ENCODE measurements at regions not wholly inside any gene's neighbourhood (a gene's known extent, or its start where the extent isn't known, plus 50 kb on each side); places are given as distances from the start of the nearest gene placed in this dataset.

DNA sequence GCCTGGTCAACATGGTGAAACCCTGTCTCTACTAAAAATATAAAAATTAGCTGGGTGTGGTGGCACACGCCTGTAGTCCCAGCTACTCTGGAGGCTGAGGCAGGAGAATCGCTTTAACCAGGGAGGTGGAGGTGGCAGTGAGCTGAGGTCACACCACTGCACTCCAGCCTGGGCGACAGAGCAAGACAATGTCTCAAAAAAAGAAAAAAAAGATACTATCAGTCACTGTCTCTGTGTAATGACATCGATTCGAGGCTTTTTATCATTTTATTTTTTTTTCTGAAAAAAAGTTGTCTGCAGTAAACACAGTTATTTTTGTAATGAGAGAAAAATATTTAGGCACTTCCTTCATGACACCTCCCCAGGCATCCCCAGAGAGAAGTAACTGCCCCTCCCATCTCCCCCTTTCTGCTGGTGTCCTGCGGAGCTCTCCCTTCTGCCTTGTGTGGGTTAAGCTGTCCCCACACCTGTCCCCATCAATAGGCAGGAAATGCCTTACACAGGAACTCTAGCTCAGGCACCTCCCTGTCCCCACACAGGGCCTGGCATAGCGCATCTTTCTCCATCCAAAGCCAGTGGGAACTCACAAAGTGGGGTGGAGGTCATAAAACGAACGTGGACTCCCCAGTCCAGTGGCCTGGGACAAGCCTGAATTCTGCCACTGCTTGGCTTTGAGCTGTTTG lies 132.0 kb downstream of the SYF2 start:
- DNase-seq, result no peak

DNA sequence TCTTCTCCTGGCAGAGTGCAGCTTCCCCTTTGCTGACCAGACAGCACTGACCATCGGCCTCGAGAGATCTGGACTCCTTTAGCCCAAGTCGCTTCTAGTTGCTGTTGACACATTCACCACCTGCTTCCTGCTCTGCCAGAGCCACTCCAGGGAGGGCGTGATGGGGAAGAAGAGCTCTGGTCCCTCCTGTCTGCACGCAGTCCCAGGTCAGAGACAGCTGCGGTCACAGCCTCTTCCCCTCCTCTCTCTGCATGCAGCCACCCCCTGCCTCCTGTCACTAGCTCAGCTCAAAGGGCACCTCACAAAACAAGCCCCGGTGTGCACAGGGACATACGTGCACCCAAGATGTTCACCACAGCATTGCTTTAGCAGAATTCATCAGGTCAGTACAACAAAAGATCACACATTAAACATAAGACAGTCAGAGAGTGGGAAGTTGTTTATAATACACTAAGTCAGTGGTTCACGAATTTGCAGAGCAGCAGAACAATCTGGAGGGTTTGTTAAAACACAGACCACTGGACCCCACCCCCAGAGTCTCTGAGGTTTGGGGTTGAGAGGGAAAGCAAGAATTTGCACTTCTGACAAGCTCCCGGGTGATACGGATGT lies 132.9 kb downstream of the SYF2 start:
- DNase-seq, result no peak

DNA sequence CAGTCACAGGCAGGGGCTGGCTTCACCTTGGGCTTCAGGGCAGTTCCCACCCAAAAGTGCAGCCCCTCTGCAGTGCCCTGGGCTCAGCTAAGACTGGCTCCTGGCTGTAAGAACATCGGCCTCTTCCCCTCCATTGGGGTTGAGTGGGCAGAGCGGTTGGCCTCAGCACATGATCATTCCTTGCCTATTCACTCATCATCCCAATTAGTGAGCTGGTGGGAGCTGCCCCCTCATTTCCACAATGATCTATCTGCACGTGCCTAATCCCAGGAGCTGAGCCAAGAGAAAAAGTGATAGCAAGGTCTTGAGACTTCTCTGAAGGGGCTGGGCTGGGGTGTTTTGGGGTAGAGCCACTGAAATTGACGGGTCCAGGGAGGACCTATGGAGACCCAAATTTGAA lies 133.6 kb downstream of the SYF2 start:
- no peak for DNase-seq

DNA sequence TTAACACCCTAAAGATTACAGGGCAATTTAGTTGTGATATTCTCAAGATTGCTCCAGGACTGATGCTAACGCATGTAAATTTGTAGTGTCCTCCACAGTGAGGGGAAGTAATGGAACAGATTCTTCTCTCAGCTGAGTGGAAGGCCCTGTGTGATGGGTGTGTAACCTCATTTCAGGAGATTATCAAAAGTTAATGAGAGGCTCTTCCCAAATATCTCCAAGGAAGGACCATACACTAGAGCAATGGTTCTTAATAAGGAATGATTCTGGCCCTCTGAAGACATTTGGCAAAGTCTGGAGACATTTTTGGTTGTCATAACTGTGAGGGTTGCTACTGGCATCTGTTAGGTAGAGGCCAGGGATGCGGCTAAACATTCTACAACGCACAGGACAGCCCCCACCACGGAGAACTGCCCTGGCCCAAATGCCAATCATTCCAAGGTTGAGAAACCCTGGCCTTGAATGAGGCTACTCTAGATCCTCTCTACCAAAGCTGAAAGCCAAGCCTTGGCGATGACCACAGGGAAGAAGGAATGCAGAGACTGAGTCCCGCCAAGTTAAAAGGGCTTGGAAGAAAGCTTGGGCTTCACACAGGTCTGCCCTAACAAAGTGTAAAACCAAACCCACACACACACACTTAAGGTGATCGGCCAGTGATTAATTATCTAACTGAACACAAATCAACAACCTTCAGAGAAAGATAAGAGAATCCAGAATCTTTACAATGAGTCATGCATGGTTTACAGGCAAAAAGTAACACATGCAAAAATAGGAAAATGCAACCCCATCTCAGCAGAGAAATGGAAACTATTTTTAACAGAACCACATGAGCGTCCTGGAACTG lies 135.8 kb downstream of the SYF2 start:
- no peak for DNase-seq

DNA sequence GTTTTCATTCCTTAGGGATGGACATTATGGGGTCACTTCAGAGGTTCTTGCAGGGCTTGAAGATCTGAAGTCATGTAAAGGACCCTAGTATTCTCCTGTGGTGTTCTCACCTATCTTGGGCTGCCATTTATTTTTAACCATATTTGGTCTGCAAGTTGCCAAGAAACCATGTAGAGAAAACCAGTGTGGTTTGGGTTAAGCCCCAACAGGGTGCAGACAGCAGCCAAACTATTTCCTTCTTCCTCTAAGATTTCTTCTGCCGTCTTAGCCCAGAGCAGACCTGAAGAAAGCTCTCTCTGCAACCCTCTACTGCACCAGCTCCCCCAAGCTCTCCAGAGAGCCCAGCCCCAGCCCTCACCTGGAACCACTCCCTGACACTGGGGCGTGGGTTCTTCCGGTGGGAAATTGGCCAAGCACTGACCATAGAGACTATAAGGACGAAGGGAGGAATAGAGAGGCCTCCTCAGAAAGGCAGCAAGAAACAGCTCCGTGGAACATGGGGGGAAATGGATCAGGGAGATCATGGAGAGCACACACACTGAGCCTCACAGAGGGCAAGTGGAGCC lies 136.6 kb downstream of the SYF2 start:
- no peak for DNase-seq

DNA sequence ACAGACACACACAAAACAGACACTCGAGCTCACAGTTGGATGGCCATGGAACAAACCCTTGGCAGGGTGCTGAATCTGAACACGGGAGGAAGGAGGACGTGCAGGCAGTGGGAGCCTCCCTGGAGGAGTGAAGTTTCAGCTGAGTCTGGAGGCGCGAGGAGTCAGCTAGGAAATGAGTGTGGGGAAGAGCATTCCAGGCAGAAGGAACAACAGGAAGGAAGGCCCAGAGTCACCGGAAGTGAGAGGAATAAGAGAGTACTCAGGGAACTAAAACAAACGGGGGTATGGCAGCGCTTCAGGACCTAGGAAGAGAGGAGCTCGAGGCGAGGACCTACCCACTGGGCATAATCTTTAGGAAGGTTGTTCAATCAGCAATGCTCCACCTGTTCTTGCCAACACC lies 137.3 kb downstream of the SYF2 start:
- no peak for DNase-seq

DNA sequence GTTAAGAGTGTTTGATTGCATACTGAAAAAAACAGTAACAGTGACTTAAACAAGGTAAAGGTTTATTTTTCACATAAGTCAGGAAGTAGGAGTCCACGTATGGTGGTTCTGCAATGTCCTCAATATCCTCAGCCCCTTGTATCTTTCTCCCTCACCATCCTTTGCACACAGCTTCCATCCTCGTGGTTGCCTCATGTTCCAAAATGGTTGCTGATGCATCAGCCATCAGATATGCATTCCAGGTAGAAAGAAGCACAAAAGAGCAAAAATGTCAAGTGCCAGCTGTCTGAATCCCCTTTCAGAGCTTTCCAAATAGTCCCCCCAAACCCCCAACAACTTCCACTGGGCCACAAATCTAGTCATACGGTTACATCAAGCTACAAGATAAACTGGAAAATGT lies 138.1 kb downstream of the SYF2 start:
- no peak for DNase-seq

DNA sequence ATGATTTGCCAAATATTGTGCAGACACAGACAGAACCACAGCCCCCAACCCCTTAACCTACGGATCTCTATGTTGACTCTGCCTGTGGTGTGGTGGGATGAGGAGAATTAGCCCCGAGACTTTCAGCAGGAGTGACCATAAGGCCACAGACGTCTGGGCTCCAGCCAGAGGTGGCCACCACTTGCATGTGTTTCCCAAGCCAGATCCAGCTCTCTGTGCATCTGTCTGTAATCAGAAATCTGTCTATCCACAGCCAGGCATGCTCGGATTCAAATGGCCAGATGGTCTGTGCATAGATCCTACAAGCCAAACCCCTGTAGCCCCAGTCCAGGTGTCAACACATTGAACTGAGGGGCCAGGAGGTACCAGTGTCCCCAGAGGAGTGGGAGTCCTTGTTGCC lies 140.6 kb downstream of the SYF2 start:
- DNase-seq, result no peak

DNA sequence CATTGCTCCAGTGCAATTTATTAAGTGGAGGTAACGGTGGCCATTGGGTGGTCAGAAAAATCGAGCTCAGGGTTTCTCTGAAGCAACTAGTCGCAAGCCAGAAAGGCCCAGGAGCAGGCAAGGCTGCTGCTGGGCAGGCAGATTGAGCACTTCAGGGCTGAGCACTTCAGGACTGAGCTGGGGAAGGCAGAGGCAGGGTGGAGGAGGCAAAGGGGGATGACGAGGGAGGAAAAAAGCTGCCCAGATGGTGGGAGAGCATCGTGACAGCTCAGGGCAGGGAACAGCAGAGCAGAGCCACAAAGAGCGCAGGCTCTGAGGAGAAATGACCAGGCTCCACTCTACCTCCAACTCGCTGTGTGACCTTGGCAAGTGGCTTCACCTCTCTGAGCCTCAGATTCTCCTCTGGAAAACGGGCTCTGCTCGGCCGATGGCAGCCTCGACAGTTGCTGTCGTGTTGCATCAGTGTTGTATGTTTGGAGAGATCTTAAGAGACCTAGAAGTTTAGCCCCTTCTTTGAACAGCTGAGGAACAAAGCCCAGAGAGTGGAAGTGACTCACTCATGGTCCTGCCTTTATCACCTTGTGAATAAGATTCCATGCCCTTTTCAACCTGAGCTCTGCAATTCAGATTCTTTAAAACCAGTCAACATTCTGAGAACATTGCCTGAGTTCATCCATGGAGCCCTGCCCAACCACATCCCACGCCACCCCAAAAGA lies 141.4 kb downstream of the SYF2 start:
- no peak for DNase-seq

DNA sequence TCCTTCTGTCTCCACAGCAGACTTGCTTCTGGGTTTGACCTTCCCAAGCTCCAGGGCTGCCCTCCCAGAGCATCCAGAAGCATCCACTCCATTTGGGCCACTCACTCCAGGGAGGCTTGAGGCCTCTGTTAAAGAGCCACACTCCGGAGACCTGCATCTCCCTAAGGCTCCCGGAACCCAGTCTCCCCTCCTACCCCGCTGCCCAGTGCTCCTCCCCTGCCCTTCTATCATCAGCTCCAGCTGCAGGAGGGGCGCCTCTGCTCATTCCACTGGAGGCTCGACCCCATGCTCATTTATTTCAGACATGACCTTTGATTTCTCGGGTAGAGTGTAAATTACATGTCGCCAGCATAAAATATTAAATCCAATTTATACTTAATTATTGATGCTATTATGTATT lies 142.5 kb downstream of the SYF2 start:
- no peak for DNase-seq

DNA sequence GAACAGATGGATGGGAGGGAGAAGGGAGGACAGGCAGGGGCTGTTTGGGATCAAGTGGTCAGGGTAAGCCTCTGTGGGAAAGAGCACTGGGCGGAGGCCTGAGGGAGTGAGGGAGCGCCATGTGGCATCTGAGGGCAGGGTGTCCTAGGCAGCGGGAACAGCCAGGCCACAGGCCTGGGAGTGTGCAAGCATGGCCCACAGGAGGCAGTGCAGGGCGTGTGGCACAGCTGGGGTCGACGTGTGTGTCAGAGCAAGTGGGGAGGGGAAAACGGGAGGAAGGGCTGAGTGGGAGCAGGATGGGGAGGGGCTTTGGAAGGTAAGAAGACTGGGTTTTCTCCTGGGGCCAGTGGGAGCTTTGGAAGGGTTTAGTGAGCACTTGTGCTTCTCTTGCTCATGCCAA lies 143.4 kb downstream of the SYF2 start:
- DNase-seq, result no peak

DNA sequence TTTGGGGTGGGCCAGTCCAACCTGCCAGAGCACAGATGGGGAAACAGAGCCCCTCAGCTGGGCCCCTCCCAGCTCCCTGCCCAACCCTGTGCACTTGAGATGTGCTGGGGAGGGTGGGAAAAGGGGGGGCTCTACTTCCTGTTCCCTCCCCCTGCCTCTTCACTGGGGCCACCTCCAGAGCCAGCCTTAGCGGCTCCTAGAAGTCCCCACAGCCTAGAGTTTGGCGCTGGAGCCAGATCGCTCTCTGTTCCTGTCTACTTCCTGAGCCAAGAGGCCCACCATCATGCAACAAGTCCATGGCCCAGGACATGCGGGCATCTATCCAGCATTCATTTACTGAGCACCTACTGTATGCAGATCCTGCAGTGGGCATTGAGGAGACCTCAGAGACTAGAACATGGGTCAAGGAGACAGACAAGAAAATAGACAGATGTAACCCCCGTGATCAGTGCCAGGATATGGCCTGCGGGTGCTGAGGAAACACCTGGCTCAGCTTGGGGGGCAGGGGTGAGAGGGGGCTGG lies 144.1 kb downstream of the SYF2 start:
- DNase-seq, result no peak

DNA sequence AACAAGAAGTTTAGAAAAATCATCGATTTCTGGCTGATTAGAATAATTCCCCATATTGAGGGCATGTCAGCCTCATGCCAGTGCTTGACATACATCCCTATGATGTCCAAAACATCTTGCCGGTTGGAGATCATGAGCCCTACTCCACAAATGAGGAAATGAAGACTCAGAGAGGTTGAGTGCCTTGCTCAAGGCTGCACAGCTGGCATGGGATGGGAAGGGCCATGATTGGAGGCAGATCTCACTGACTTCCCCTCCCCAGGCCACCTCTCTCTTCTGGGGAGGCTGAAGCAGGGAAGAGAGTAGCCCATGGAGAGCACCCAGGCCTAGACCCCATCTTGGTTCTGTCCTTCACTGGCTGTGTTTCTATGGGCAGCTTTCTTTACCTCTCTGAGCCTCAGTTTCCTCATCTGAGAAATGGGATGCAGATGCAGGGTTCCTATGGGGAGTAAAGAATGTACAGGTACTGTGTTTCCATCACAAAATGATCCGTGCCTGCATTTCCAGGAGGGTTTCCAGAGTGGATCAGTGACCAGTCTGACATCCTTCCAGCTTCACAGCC lies 145.7 kb downstream of the SYF2 start:
- DNase-seq, result no peak

DNA sequence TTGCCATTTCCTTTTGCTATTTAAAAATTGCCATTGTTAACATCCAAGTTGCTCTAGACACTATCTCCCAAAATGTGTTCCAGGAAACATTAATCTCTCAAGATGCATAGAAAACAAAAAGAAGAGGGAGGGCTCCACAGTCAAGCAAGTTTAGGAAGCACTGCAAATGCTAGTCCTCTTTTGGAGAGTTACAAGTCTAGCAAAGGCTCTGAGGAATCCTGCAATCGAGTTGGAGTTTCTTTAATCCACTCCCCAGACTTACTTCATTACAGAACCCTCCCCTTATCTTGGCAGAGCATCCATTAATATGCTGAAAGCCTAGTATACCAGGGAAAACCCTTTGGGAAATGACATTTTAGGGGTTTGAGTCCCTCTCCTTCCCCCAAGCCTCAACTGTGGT lies 147.9 kb downstream of the SYF2 start:
- no peak for DNase-seq

DNA sequence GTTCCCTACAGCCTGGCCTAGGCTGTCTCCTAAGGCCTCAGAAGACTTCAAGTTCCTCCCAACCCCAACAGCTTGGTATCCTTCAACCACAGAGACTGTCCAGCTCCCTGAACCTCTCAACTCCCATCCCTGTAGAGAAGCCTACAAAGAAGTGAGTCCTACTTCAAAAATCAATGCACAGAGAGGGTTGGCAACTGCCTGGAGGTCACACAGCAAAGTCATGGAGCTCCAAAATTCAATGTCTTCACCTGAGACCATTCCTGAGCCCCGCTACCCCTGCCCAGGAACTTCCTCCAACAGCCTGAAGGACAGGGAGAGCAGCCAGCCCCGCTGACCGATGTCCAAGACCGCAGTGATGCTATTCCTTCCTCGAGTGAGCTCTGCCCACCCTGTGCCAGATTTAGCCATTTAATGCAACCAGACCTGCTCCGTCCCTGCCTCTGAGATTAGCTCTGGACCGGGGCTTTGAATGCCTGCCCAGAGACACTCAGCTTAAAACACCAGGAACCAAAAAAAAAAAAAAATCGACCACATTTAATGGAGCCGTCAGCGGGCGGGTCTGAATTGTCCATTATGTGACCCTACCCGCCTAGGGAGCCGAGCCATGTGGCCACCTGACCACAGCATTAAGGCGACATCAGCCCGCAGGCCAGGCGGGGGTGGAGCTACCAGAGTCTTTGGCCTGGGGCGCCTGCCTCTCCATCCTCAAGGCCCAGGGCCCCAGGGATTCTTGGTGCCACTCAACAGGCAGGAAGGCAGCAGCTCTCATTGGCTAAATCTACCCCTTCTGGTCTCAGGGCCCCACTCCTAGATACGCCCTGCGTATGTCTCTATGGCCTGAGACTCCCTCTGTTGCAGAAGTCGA lies 148.6 kb downstream of the SYF2 start:
- no peak for DNase-seq

DNA sequence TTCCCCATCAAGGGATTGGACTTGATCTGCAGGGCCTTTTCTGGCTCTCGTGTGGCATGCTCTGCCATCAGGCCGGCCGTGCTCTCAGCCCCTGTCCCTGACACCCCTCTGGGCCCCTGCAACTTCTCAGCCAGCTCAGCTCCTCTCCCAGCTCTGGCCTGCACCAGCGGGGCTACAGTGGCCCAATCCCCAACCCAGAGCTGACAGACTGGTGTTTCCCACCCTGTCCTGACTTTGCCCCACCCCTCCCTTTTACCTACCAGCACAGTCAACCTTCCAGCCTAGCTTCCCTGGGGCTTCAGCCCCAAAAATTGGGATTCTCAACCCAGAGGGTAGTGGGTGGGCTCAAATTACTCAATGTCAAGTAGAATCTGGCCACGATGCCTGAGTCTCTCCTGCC lies 149.3 kb downstream of the SYF2 start:
- no peak for DNase-seq

DNA sequence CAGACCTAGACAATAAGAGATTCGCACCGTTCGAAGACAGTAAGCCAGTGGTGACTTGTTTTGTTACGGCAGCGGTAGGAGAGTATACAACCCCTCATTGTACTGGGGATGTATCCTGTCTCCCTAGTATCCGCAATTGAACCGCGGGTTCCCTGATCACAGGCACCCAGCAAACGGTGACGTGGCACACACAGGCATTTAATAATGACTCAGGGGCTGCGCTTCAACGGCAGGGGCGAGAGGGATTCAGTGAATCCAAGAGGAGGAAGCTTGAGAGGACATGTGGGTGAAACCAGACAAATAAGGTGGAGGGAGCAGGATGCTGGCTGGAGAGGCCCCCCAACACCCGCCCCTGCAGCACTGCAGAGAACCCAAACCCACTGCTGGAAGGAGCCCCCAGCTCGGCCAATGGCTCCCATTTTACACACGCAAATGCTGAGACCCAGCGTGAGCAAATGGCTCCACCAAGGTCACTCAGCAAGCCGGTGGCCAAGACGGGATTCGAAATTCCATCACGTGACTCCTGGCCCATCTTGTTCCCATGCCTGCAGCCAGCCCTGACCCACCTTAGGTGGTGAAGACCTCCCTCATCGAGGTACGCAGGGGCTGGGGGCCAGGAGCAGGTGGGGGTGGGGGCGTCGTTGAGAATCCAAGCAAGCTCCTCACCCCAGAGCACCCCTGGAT lies 149.9 kb downstream of the SYF2 start:
- DNase-seq, result no peak

DNA sequence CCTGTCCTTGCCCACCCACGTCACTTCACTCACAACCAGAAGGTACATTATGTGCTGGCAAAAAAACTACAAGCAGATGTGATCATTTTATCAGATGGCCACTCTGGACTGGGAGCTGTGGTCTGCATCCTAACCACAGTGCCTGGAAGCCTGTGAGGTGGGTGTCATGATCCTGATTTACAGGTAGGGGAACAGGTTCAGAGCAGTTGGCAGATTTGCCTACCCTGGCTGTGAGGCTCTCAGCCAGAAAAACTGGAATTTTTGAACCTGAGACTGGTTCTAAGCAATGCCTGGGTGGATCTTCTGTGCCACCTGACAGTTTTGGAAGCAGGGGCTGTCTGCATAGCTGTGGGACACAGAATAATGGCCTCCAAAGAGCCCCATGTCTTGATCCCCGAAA lies 150.8 kb downstream of the SYF2 start:
- DNase-seq, result no peak

DNA sequence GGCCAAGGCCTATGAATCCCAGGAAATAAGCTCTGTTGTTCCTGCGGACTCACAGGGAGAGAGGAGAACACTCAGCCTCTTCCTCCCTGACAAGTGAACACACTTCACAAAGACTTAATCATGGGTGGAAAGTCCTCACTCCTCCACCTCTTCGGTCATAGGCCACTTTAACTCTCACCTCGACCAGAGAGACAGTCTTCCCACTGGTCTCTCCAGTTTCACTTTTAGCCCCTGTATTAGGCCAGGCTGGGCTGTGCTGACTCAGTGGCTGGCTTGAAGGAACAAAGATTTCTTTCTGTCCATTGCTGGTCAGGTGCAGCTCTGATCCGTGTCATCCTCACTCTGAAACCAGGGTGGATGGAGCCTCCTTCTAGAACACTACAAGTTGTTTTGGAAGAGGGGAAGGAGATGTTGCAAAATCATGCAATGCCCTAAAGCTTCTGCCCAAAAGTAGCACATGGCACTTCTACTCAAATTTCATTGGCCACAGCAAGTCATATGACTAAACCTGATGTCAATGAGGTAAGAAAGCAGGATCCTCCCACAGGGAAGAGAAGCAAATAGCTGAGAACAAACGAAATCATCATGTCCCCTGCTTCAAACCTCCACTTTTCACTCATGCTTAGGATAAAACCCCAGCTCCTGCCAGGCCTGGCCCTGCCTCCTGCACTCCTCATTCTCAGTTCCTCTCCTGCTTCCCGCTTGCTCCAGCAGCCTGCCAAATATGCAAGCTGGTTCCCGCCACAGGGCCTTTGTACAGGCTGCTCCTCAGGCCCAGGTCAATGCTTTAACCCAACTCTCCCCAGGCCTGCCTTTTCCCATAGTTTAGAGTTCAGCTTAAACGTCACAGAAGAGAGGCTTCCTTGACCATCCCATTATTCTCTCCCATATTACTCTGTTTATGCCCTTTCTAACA lies 150.5 kb upstream of the RUNX3 start:
- no peak for DNase-seq

DNA sequence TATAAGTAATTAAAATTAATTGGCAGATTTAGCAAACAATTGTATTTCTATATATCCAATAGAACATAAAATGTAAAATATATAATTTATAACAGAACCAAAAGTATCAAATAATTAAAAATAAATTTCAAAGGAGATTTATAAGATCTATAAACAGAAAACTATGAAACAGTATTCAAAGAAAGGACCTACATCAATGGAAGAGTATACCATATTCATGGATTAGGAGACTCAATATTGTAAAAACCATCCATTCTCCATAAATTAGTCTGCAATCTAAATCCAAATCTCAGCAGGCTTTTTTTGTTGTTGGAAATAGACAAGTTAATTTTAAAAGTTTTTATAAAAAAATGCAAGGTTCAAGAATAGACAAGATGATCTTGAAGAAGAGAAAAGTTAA lies 149.0 kb upstream of the RUNX3 start:
- DNase-seq, result no peak
